Thyroid gland (tissue), 4 donors: ENCODE measurements at regions not wholly inside any gene's neighbourhood (a gene's known extent, or its start where the extent isn't known, plus 50 kb on each side); places are given as distances from the start of the nearest gene placed in this dataset.

ENCODE experiments used
- POLR2A ChIP-seq, 2 donors: fragments of 450-650 bp; IDR thresholded peaks; one replicate each; pipeline ENCODE4 v1.6.1; 2017; ENCODE audit warnings: antibody characterized with exemption in 2 of 2, mild to moderate bottlenecking in 2 of 2, moderate library complexity in 1 of 2
- TF ChIP-seq, protein P1 (sequence below), 6 experiments: fragments of 200-600 bp in 3 of 6; fragments of 450-650 bp in 3 of 6; sonication (generic) in 3 of 6; IDR thresholded peaks; one replicate each; pipeline ENCODE4 v1.5.1; 2016 to 2019; ENCODE audit warnings: antibody characterized with exemption in 6 of 6, mild to moderate bottlenecking in 2 of 6, inconsistent platforms in 1 of 6, moderate library complexity in 1 of 6

DNA sequence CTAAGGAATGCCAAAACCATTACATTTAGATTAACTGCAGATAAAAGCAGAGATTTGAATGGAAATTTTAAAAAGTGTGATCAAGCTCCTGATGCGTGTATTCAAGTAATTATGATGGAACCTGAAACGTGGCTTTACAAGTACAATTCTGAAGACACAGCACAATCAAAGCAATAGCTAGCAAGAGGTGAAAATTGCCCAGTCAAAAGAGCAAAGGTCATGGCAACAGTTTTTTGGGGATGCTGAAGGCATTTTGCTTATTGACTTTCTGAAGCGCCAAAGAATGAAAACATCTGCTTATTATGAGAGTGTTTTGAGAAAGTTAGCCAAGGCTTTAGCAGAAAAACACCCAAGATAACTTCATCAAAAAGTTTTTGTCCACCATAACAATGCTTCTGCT is 389.6 kb upstream of the TENM4 start:
- TF ChIP-seq, protein P1, sequence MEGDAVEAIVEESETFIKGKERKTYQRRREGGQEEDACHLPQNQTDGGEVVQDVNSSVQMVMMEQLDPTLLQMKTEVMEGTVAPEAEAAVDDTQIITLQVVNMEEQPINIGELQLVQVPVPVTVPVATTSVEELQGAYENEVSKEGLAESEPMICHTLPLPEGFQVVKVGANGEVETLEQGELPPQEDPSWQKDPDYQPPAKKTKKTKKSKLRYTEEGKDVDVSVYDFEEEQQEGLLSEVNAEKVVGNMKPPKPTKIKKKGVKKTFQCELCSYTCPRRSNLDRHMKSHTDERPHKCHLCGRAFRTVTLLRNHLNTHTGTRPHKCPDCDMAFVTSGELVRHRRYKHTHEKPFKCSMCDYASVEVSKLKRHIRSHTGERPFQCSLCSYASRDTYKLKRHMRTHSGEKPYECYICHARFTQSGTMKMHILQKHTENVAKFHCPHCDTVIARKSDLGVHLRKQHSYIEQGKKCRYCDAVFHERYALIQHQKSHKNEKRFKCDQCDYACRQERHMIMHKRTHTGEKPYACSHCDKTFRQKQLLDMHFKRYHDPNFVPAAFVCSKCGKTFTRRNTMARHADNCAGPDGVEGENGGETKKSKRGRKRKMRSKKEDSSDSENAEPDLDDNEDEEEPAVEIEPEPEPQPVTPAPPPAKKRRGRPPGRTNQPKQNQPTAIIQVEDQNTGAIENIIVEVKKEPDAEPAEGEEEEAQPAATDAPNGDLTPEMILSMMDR (IDR thresholded peaks at IDR 0.05): no peak
- no peak for TF ChIP-seq POLR2A (IDR thresholded peaks at IDR 0.05)
